AG04450 (cell line): ENCODE measurements at regions not wholly inside any gene's neighbourhood (a gene's known extent, or its start where the extent isn't known, plus 50 kb on each side); places are given as distances from the start of the nearest gene placed in this dataset.

Experiments used
- CTCF ChIA-PET: fragments of 300-600, 350-600 bp; formaldehyde crosslinking; extraction: SDS; loops from one replicate; lab custom pipeline; 2022; ENCODE audit warnings: antibody characterized with exemption, inconsistent platforms; lab: Charles Lee
- POLR2A ChIA-PET: fragments of 350-600 bp; formaldehyde crosslinking; extraction: SDS; loops from one replicate; lab custom pipeline; 2021; ENCODE audit warnings: antibody characterized with exemption, inconsistent platforms; lab: Yijun Ruan, JAX
- DNase-seq: peaks from one replicate; pipeline ENCODE4 v3.0.0-alpha.2; 2011; ENCODE audit warnings: low read depth, low spot score
- H3K27ac ChIP-seq: one replicate; pipeline ENCODE4 v1.5.1; 2012; ENCODE audit warnings: low read depth, low read length, control low read depth
- H3K27me3 ChIP-seq: one replicate; pipeline ENCODE4 v1.6.0; 2012; ENCODE audit warnings: low read length; ENCODE audit not compliant: control insufficient read depth, insufficient read depth
- H3K4me3 ChIP-seq: 2 replicates; pipeline ENCODE4 v1.5.1; 2011; ENCODE audit warnings: mild to moderate bottlenecking, low read depth, low read length, control low read depth
- H3K9me3 ChIP-seq: 2 replicates; pipeline ENCODE4 v1.5.1; 2012; ENCODE audit warnings: low read length; ENCODE audit not compliant: control insufficient read depth, insufficient read depth
- CTCF ChIP-seq: IDR thresholded peaks from 2 replicates; pipeline ENCODE4 v1.5.1; 2011; ENCODE audit warnings: low read depth, low read length, control low read depth, inconsistent platforms

DNA sequence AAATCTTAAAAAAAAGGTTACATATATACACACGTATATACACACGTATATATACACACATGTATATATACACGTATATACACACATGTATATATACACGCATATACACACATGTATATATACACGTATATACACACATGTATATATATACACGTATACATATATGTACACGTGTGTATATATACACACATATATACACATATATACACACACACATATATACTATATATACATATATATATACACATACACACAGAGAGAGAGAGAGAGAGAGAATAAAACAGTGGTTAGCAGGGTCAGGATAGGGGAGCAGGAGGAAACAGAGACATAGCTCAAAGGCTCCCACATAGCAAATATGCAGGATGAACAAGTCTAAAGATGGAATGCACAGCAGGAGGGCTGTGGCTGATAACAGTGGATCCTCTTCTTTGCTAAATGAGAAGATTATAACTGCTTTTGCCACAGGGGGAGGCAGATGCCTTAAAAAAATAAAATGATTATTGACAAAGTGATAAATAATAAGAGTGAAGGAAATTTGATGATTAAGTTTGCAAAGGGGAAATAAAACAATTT lies 714.5 kb downstream of the UQCRFS1 start:
- POLR2A ChIA-PET, result no interaction called here
- CTCF ChIA-PET, result interaction anchor here (0.6 kb wide), 1 partner anchor 796 kb away, joined by 3 read pairs; no protein-coding TSS in a partner anchor
- DNase-seq, result no peak
- Histone ChIP-seq H3K9me3 (peaks cover 31% of the 10 kb centered on the region), H3K27ac (no peak overlapping the region), H3K27me3 (no peaks in the 10 kb centered on the region), H3K4me3 (no peak overlapping the region)
- no peak for TF ChIP-seq CTCF

GRCh38 chr19:28497887-28498286 lies 715.1 kb downstream of the UQCRFS1 start:
- no peak for TF ChIP-seq CTCF

DNA sequence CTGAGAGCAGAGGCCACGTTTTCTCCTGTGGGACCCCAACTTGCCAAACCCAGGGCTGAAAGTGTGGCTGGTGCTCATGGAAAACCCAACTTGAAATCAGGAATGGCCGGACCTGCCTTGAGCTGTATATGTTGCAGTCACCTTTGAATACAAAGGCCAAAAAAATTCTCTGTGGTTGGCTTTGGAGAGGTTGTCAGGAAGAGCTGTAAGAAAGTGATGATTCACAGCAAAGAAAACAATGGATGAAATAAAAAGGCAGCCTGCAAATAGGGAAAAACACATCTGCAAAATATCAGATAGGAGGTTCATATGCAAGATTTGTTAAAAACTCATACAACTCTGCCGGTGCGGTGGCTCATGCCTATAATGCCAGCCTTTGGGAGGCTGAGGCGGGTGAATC lies 715.8 kb downstream of the UQCRFS1 start:
- Histone ChIP-seq H3K27me3 (no peaks in the 10 kb centered on the region), H3K9me3 (peaks cover 34% of the 10 kb centered on the region), H3K4me3 (no peak overlapping the region), H3K27ac (no peak overlapping the region)
- TF ChIP-seq CTCF, result no peak
- no peak for DNase-seq
- CTCF ChIA-PET, result no interaction called here
- POLR2A ChIA-PET, result no interaction called here

More at GRCh38 chr19:28497887-28498286, 715.1 kb downstream of the UQCRFS1 start:
- ChIA-PET CTCF (no interaction called here), POLR2A (no interaction called here)
- Histone ChIP-seq H3K4me3 (no peak overlapping the region), H3K27ac (no peak overlapping the region), H3K27me3 (no peaks in the 10 kb centered on the region), H3K9me3 (peaks cover 35% of the 10 kb centered on the region)
- DNase-seq, result no peak

GRCh38 chr19:28495046-28495445 lies 717.9 kb downstream of the UQCRFS1 start:
- no peak for DNase-seq
- H3K27ac ChIP-seq, result no peak overlapping the region
- ChIA-PET CTCF (no interaction called here), POLR2A (no interaction called here)
- no peaks in the 10 kb centered on the region for H3K27me3 ChIP-seq
- H3K9me3 ChIP-seq, result peaks cover 30% of the 10 kb centered on the region
- H3K4me3 ChIP-seq, result no peak overlapping the region
- no peak for TF ChIP-seq CTCF

DNA sequence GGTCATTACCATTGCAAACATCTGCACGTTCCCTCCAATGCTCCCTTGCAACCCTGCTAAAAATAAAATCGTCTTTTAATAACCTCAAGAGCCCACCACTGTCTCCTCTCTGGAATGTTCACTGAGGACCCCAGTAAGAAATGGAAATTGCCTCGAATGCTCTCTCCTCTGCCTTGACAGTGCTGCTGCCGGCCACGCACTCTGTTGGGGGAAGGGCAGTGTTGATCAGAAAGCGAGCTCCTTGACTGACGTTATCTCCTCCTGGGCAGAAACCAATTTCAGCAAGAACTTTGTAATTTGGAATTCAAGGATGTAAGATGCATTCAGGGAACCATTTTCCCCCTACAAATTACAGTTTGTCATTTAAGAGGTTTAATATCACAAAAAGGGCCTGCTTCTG lies 718.5 kb downstream of the UQCRFS1 start:
- POLR2A ChIA-PET, result no interaction called here
- no peak for DNase-seq
- Histone ChIP-seq H3K27me3 (no peaks in the 10 kb centered on the region), H3K9me3 (peaks cover 35% of the 10 kb centered on the region), H3K4me3 (no peak overlapping the region), H3K27ac (no peak overlapping the region)
- CTCF ChIA-PET, result no interaction called here
- TF ChIP-seq CTCF, result no peak
